Putamen (tissue), 1 donor: ENCODE measurements at regions not wholly inside any gene's neighbourhood (a gene's known extent, or its start where the extent isn't known, plus 50 kb on each side); places are given as distances from the start of the nearest gene placed in this dataset.

Source experiments
- DNase-seq: peaks from one replicate; pipeline ENCODE4 v3.0.0-alpha.2; 2016; ENCODE audit warnings: low spot score

DNA sequence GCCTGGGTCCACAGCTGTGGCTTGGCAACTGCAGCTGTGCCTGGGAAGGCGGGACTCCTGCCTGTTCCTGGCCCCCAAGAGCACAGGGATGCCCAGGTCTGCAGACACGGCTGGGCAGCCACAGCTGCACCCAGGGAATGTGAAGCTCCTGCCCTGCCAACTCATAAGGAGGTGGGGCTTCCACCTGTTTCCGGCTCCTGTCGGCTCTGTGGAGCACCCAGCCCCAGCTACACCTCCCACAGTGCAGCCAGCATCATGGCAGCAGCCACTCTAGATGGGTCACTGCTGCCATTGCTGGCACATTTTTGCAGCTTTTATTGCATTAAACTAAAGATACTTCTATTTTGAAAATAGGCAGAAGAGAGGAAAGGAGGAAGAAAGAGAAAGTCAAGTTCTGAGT is 207.9 kb downstream of the SAMD5 start:
- no peak for DNase-seq

GRCh38 chr6:147717991-147718390 is 209.5 kb downstream of the SAMD5 start:
- no peak for DNase-seq

DNA sequence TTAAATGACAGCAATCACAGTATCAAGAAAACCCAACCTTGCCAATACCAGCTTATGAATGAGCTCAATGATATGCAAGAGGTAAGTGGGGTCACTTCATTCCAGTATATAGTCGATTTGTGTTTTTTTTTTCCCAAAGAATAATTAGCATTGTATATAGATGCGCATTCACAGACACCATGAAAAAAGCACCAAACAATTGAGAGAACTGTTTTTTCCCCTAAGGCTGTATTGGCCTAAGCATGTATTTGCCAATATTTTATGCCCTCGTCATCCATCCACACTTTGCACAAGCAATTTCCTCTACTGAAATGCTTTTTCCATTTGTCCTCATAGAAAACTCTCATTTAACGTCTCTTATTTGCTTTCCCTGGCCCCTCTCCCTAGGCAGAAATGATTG is 213.7 kb downstream of the SAMD5 start:
- no peak for DNase-seq

DNA sequence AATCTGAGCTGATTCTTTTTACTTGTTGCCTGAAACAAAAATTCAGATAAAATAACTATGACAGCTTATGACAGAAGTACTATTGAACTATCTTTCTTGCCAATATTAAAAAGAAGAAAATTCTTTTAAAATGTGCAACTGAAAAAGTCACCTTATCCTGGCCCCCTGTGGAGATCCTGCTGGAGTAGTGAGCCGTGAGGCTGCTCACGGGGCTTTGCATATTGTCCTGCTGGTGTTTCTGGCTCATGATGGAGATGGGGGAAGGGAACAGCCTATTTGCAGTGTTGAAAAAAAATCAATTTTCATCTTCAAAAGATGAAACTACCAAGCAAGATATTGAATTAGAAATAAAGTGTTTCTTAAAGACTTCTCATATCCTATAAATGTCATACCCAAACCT is 216.0 kb downstream of the SAMD5 start:
- no peak for DNase-seq

DNA sequence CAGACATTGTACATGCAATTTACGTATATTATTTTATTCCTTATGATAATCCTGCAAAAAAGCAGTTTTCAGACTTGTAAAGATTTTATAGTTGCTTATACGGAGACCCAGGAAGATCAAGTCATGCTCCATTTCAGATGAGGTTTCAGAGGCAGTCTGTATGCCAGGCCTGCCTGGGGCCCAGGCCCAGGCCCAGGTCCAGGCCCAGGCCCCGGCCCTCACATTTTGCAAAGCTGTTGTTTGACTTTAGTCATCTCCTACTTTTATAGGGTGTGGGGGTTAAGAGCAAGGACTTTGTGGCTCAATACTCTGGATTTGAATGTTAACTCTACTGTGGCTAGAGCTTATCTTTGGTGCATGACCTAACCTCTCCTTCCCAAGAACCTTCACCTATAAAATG is 217.9 kb downstream of the SAMD5 start:
- no peak for DNase-seq

- DNase-seq: no peak
Measured at GRCh38 chr6:147728903-147729302, 220.4 kb downstream of the SAMD5 start.

- DNase-seq: no peak
Measured at GRCh38 chr6:147733686-147734085, 225.2 kb downstream of the SAMD5 start.

DNA sequence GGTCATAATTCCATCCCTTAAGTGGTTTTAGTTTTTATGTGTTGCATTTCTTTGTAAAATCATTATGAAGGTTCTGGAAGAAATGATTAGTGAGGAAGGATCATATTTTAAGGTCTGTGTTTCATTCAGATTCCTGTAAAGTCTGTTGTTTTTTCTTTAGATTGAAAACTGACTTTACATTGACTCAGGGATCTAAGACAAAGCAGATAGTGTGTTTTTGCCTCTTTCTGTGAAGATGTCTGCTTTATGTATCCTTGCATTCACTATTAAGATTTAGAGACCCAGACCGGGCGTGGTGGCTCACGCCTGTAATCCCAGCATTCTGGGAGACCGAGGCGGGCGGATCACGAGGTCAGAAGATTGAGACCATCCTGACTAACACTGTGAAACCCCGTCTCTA is 225.7 kb downstream of the SAMD5 start:
- no peak for DNase-seq

DNA sequence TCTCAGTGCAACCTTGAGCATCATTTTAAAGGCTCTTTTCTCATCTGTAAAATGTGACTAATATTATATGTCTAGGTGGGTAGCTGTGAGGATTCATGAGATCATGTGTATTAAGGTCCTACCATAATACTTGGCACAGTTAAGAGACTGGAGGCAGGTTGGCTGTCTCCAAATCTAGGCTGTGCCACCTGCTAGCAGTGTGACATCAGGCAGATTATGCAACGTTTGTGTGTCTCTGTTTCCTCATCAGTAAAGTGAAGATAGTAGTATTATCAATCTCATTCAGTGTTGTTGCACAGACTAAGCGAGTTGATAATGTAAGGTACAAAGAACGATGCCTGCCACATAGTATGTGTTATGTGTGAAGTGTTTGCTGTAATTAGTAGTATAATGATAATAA is 227.4 kb downstream of the SAMD5 start:
- no peak for DNase-seq

DNA sequence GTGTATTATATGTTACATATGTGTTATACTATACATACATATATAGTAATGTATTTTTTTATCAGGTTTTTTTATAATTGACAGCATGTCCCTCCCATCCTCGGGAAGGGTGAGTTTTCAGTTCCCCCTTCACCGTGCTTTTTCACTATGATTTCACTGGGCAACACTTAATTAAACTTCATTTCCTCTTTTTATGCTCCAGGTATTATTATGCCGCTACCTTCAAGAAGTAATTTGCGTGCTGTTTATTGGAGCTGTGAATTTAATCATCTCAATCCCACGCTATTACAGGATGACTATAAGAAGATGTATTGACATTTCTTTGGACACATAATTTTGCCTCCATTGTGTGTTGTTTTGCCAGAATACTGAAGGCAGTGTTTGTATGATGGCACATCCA is 228.6 kb downstream of the SAMD5 start:
- DNase-seq: no peak

- DNase-seq: no peak
Measured at GRCh38 chr6:147738099-147738498, 229.6 kb downstream of the SAMD5 start.

DNA sequence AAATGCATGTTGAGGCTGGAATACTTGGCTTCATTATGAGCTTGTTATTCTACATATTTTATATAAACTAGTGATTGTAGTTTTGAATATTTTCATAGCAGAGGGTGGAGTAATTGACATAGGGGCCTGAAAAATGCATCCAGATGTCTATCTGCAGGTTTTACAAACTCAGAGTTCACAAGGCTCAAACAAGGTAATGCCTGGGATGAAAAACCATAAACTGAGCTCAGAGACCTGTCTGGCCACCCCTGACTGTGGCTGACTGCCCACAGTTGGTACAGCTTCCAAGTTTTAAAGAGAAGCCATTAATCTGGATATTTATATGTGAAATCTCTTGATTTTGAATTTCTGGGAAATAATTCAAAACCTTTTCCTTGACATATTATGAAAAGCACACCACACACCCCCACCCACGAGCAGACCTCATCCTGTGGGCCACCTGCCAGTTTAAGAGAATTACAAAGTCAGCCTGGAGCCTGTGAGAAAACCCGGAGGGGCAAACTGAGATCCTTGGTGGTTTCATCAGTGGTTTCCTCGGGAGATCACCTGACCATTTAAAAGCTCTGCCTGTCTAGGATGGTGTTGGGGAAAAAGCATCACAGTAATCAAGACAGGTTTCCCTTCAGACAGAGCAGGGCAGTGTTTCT is 230.1 kb downstream of the SAMD5 start:
- DNase-seq: no peak

- no peak for DNase-seq
Measured at GRCh38 chr6:147740326-147740725, 231.8 kb downstream of the SAMD5 start.

GRCh38 chr6:147740916-147741315 is 232.4 kb downstream of the SAMD5 start:
- no peak for DNase-seq

GRCh38 chr6:147741389-147741788 is 232.9 kb downstream of the SAMD5 start:
- no peak for DNase-seq

GRCh38 chr6:147742440-147742839 is 233.9 kb downstream of the SAMD5 start:
- no peak for DNase-seq

DNA sequence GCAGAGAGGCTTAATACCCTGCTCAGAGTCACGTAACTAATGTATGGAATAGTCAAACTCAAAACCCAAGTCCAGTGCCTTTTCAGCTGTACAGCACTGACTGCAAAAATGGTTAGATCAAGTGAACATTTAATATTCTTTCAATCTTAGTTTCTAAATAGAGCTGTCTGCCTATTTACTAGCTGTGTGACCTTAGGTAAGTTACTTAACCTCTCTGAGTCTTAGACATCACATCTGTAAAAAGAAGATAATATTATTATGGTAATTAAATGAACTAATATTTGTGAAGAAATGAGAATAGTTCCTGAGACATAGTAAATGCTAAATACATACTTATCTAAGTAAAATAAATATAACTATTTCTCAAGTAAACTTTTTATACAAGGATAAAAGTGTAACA is 235.5 kb downstream of the SAMD5 start:
- DNase-seq: no peak

DNA sequence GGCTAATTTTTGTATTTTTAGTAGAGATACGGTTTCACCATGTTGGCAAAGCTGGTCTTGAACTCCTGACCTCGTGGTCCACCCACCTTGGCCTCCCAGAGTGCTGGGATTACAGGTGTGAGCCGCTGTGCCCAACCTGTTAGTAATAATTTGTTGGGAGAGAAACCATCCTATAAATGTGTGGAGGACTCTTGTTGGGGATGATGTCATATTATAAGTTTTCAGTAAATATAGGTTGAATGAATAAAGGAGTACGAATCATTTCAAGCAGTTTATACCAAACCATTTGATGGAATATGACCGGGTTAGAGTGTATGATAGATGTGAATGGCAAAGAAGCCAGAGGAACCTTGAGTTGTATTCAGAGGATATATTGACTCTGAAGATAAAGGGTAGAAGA is 240.8 kb downstream of the SAMD5 start:
- no peak for DNase-seq

DNA sequence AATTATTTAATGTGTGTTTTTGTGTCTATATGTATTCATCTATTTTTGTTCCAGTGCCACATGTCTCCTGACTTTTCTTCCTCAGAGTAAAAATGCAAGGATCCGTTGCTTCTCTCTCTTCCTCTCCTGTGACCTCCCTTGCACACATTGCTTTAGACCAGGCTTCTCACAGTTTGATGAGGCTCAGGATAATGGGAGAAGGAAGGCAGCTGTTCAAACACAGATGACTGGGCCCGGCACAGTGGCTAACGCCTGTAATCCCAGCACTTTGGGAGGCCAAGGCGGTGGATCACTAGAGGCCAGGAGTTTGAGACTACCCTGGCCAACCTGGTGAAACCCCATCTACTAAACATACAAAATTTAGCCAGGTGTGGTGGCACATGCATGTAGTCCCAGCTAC is 241.9 kb downstream of the SAMD5 start:
- no peak for DNase-seq

GRCh38 chr6:147751232-147751631 is 242.7 kb downstream of the SAMD5 start:
- no peak for DNase-seq

DNA sequence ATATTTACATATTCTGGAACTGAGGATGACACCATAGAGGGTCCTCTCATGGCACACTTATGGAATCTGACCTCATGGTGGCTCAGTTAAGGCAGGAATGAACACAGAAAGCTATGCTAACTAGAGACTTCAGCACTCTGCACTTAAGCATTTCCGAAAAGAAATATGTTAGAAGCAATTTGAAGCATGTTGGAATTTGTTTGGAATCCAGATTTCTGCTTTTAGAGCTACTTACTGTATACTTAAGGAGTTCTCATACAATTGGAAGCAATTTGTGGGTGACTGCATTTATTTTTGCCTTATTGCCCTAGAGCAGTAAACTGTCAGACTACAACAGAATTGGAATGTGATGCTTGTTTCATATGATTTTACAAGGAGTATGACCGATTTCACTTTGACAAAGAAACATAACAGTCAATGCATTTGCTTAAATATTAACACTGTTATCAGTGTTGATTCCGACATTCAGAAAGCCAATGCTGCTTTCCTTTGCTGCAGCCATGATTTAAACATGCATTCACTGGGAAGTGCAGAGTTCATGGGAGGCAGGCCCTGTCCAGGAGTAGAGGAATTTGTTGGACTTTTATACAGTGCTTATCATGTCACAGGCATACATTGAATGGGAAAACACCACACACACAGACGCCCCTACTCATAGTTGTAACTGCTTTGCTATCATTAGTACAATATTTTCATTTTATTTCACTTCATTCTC is 244.4 kb downstream of the SAMD5 start:
- DNase-seq: no peak

- no peak for DNase-seq
Measured at GRCh38 chr6:147755999-147756398, 247.5 kb downstream of the SAMD5 start.

- no peak for DNase-seq
Measured at GRCh38 chr6:147756891-147757290, 248.4 kb downstream of the SAMD5 start.

GRCh38 chr6:147757291-147757690 is 248.8 kb downstream of the SAMD5 start:
- DNase-seq: no peak
